C4-2B (cell line): ENCODE measurements at regions not wholly inside any gene's neighbourhood (a gene's known extent, or its start where the extent isn't known, plus 50 kb on each side); places are given as distances from the start of the nearest gene placed in this dataset.

Source experiments
- CTCF ChIP-seq: fragments of 450-650 bp; conservative IDR thresholded peaks from 2 replicates; pipeline ENCODE4 v1.5.1; 2017; ENCODE audit warnings: mild to moderate bottlenecking
- ZFX ChIP-seq: fragments of 450-650 bp; IDR thresholded peaks from 2 replicates; pipeline ENCODE4 v1.6.1; 2017

DNA sequence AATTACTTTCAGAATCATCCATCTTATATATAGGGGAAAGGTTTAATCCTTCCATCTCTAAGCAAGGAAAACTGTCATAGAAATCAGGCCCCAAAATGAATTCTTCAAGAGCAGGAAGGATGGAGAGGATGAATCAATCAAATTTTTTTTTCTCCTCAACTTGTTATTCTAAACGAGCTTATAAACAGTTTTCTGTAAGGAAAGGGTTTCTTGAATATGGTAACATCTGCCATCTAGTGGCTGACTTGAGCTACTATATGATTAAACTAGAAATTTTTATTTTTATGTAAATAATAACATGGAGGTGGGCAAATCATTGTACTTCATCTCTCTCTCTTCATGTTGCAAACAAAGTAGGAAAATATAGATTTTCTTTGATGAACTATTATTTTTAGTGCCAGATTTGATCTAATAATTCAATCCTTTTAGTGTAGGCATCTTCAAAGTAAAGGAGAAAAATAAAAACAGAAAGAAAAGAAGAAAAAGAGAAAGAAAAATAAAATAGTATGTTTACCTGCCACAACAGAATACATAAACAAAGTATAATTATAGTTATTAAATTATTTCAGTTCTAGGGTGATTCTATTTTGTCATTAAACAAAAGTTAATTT, 146.6 kb downstream of the SERPINI1 start:
- peak; percentile 88 for TF ChIP-seq CTCF
- no peak; the same call in 1 of the 2 replicates for TF ChIP-seq ZFX
